Uterus (tissue), 2 donors: ENCODE measurements at regions not wholly inside any gene's neighbourhood (a gene's known extent, or its start where the extent isn't known, plus 50 kb on each side); places are given as distances from the start of the nearest gene placed in this dataset.

ENCODE experiments used
- POLR2A ChIP-seq, 2 donors: fragments of 450-650 bp; IDR thresholded peaks; one replicate each; pipeline ENCODE4 v1.6.1; 2016; ENCODE audit warnings: antibody characterized with exemption in 2 of 2, mild to moderate bottlenecking in 1 of 2, moderate library complexity in 1 of 2
- TF ChIP-seq, protein P1 (sequence below), 4 experiments: fragments of 200-600 bp in 2 of 4; fragments of 450-650 bp in 2 of 4; sonication (generic) in 2 of 4; IDR thresholded peaks; one replicate each; pipeline ENCODE4 v1.5.1; 2016 to 2019; ENCODE audit warnings: antibody characterized with exemption in 4 of 4, mild to moderate bottlenecking in 2 of 4, moderate library complexity in 1 of 4

DNA sequence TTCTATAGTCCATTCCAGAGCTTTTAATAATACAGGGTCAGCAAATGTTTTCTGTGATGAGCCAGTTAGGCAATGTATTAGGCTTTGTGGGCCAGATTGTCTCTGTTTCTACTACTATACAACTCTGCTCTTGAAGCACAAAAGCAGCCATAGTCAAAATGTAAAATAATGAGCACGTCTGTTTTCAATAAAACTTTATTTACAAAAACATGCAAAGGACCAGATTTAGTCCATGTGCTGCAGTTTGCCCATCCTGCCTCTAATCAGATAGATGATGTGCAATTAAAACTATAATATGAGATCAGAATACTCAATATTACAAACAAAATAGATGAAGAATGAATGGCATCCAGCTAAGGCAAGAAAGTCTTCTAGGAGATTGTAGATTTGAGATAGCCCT is 127.8 kb upstream of the FRMPD4 start:
- TF ChIP-seq POLR2A (IDR thresholded peaks at IDR 0.05): no peak
- TF ChIP-seq, protein P1, sequence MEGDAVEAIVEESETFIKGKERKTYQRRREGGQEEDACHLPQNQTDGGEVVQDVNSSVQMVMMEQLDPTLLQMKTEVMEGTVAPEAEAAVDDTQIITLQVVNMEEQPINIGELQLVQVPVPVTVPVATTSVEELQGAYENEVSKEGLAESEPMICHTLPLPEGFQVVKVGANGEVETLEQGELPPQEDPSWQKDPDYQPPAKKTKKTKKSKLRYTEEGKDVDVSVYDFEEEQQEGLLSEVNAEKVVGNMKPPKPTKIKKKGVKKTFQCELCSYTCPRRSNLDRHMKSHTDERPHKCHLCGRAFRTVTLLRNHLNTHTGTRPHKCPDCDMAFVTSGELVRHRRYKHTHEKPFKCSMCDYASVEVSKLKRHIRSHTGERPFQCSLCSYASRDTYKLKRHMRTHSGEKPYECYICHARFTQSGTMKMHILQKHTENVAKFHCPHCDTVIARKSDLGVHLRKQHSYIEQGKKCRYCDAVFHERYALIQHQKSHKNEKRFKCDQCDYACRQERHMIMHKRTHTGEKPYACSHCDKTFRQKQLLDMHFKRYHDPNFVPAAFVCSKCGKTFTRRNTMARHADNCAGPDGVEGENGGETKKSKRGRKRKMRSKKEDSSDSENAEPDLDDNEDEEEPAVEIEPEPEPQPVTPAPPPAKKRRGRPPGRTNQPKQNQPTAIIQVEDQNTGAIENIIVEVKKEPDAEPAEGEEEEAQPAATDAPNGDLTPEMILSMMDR (IDR thresholded peaks at IDR 0.05): no peak
